Nephron (organoid): ENCODE measurements at regions not wholly inside any gene's neighbourhood (a gene's known extent, or its start where the extent isn't known, plus 50 kb on each side); places are given as distances from the start of the nearest gene placed in this dataset.

ENCODE experiments used
- H3K27ac Mint-ChIP-seq, 3 experiments: 2 replicates each; pipeline ENCODE4 v1.8.0; 2020; ENCODE audit warnings: mixed read lengths in 3 of 3, mild to moderate bottlenecking in 2 of 3, moderate library complexity in 1 of 3
- H3K27me3 Mint-ChIP-seq: 2 replicates; pipeline ENCODE4 v1.8.0; 2021; ENCODE audit warnings: low read depth, mild to moderate bottlenecking, moderate library complexity, mixed read lengths
- H3K36me3 Mint-ChIP-seq: 2 replicates; pipeline ENCODE4 v1.8.0; 2020; ENCODE audit warnings: low read depth, mixed read lengths
- H3K4me1 Mint-ChIP-seq: 2 replicates; pipeline ENCODE4 v1.8.0; 2020; ENCODE audit warnings: mixed read lengths
- H3K4me3 Mint-ChIP-seq, 3 experiments: 2 replicates each; pipeline ENCODE4 v1.8.0; 2020; ENCODE audit warnings: mild to moderate bottlenecking in 3 of 3, mixed read lengths in 3 of 3, moderate library complexity in 2 of 3
- H3K9me3 Mint-ChIP-seq: 2 replicates; pipeline ENCODE4 v1.8.0; 2020; ENCODE audit warnings: mixed read lengths
- TF ChIP-seq, protein P1 (sequence below), 3 experiments: fragments of 200-600 bp; sonication (generic); IDR thresholded peaks; one replicate each; pipeline ENCODE4 v1.5.0; 2021; ENCODE audit warnings: antibody characterized with exemption in 3 of 3; ENCODE audit not compliant: unreplicated experiment in 3 of 3

DNA sequence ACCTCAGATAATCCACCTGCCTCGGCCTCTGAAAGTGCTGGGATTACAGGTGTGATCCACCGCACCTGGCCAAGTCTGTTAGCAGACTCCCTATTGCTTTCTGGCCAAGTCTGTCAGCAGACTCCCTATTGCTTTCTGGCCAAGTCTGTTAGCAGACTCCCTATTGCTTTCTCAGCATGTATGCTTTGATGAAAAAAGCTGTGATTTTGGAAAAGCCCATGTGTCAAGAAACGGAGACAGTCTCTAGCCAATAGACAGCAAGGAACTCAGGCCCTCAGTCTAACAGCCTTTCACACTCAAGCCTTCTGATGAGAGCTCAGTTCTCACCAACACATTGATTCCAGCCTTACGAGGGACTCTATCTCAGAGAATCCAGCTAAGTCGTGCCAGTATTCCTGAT lies 158.8 kb upstream of the KRR1 start:
- Mint-ChIP-seq H3K4me1 (peaks cover 38% of the 10 kb centered on the region), H3K36me3 (no peaks in the 10 kb centered on the region), H3K4me3 (no peak overlapping the region), H3K27me3 (no peaks in the 10 kb centered on the region), H3K27ac (no peak overlapping the region), H3K9me3 (no peaks in the 10 kb centered on the region)
- TF ChIP-seq, protein P1, sequence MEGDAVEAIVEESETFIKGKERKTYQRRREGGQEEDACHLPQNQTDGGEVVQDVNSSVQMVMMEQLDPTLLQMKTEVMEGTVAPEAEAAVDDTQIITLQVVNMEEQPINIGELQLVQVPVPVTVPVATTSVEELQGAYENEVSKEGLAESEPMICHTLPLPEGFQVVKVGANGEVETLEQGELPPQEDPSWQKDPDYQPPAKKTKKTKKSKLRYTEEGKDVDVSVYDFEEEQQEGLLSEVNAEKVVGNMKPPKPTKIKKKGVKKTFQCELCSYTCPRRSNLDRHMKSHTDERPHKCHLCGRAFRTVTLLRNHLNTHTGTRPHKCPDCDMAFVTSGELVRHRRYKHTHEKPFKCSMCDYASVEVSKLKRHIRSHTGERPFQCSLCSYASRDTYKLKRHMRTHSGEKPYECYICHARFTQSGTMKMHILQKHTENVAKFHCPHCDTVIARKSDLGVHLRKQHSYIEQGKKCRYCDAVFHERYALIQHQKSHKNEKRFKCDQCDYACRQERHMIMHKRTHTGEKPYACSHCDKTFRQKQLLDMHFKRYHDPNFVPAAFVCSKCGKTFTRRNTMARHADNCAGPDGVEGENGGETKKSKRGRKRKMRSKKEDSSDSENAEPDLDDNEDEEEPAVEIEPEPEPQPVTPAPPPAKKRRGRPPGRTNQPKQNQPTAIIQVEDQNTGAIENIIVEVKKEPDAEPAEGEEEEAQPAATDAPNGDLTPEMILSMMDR (IDR thresholded peaks at IDR 0.05; ENCODE audit: unreplicated experiment in 3 of 3): no peak

DNA sequence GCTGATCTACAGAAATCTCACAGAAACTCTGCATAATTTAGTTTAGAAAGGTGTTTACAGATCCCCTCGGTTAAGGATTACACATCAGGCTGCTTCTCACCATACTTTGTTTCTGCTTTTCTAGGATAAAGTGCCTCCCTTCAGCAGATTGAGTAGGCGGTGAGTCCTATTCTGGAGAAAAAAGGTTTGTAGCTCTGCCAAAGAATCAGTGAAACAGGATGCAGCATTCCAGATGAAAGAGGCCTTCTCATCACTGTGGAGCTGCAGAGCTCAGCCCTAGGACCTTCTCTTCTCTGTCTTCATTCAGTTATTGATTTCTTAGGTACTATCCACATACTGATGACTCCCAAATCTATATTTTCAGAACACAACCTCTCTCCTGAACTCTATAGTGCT lies 155.5 kb upstream of the KRR1 start:
- Mint-ChIP-seq H3K27me3 (no peaks in the 10 kb centered on the region), H3K9me3 (no peaks in the 10 kb centered on the region), H3K36me3 (no peaks in the 10 kb centered on the region), H3K4me3 (peak overlapping the region in 1 of 3 experiments; percentile 3), H3K4me1 (peaks cover 42% of the 10 kb centered on the region), H3K27ac (peak overlapping the region in 2 of 3 experiments; percentile 21 to 88)
- TF ChIP-seq, protein P1 (IDR thresholded peaks at IDR 0.05; ENCODE audit: unreplicated experiment in 3 of 3): no peak

DNA sequence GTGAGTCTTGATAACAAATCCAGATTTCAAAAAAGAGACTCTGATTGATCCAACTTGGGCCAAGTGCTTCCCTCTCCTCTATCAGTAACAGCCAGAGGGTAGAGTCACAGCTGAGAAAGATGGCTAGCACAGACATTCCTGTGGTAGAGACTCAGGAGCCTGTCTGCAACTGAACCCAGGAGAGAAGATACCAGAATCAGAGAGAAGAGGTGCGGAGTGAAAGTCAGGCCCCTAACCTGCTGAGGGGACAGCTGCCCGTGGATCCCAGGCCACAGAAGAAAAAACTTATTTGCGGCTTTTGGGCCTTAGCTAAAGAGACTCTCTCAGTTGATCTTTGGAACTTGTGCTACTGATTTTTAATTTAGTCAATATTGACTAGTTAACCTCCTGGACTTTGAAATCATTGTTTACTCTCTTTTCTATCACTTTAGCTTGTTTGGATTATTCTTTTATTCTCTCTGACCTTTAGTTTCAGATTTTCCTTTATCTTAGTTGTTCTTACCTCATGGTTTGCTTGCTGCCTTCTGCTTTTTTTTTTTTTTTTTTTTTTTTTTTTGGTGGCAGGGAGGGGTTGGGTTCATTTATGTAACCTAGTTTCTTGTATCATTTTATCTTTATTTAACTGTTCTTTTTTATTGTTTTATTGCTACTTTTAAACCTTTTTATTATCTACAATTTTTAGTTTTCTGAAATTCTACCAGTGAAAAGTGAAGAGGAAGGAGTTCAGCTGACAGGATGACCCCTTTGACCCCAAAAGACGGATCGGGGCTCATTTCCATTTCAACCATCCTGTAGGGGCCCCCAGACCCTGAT lies 154.9 kb upstream of the KRR1 start:
- no peak overlapping the region for H3K4me3 Mint-ChIP-seq
- H3K27me3 Mint-ChIP-seq: no peaks in the 10 kb centered on the region
- H3K9me3 Mint-ChIP-seq: no peaks in the 10 kb centered on the region
- TF ChIP-seq, protein P1 (IDR thresholded peaks at IDR 0.05; ENCODE audit: unreplicated experiment in 3 of 3): no peak
- peaks cover 37% of the 10 kb centered on the region for H3K4me1 Mint-ChIP-seq
- H3K36me3 Mint-ChIP-seq: no peaks in the 10 kb centered on the region
- H3K27ac Mint-ChIP-seq: peak overlapping the region in 2 of 3 experiments; percentile 47 to 88

DNA sequence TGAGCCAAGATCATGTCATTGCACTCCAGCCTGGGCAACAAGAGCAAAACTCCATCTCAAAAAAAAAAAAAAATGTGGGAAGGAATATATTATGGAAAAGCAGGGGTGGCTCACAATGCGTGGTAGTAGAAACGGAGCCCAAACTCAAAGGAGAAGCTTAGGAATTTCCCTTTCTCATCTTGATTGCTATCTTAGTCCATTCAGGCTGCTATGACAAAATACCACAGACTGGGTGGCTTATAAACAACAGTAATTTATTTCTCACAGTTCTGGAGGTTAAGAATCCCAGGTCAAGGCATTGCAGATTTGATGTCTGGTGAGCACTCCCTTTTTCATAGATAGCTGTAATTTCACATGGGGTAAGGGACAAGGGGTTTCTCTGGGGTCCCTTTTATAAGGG lies 153.8 kb upstream of the KRR1 start:
- Mint-ChIP-seq H3K27ac (peak overlapping the region in 2 of 3 experiments; percentile 30 to 84), H3K36me3 (no peaks in the 10 kb centered on the region), H3K4me3 (no peak overlapping the region), H3K4me1 (peaks cover 34% of the 10 kb centered on the region), H3K9me3 (no peaks in the 10 kb centered on the region), H3K27me3 (no peaks in the 10 kb centered on the region)
- TF ChIP-seq, protein P1 (IDR thresholded peaks at IDR 0.05; ENCODE audit: unreplicated experiment in 3 of 3): no peak

DNA sequence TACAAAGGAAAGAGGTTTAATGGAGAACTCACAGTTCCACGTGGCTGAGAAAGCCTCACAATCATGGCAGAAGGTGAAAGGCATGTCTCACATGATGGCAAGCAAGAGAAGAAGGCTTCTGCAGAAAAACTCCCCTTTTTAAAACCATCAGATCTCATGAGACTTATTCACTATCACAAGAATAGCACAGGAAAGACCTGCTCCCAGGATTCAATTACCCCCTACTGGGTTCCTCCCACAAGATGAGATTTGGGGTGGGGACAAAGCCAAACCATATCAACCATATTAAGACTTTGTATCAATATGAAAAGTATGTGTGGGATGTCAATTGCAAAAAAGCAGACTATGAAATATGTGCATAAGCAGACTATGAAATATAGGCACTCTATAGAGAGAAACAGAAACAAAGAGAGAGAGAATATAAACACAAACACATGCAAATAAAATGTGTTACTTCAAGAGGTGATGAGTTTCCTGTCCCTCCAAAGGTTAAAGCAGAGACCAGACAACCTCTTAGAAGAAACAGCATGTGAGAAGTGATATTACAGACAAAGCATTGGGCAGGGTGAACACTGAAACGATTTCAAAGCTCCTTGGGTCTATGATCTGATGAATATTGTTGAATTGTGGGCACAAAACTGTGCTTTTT lies 151.2 kb upstream of the KRR1 start:
- Mint-ChIP-seq H3K36me3 (no peaks in the 10 kb centered on the region), H3K27me3 (no peaks in the 10 kb centered on the region), H3K27ac (no peak overlapping the region), H3K4me3 (no peak overlapping the region), H3K9me3 (no peaks in the 10 kb centered on the region), H3K4me1 (peaks cover 32% of the 10 kb centered on the region)
- TF ChIP-seq, protein P1 (IDR thresholded peaks at IDR 0.05; ENCODE audit: unreplicated experiment in 3 of 3): no peak
